ENCODE measurements at regions not wholly inside any gene's neighbourhood (a gene's known extent, or its start where the extent isn't known, plus 50 kb on each side); places are given as distances from the start of the nearest gene placed in this dataset.

- POLR2A ChIA-PET (ENCODE audit: partially characterized antibody) = no interaction called here
- no peak overlapping the region for H2BK15ac ChIP-seq (ENCODE audit: low read length)
- no peak for DNase-seq (ENCODE audit: low read depth in 1 of 2, low spot score in 2 of 2)
- H4K5ac ChIP-seq (ENCODE audit: insufficient read length, low read depth, low read length) = no peak overlapping the region
- H2BK120ac ChIP-seq (replicated peaks; ENCODE audit: low read depth, low read length) = no peak overlapping the region
- TF ChIP-seq SP2 (IDR thresholded peaks at IDR 0.05; ENCODE audit: low read length) = no peak
- no peak for TF ChIP-seq JUND (IDR thresholded peaks at IDR 0.05; ENCODE audit: low read length)
- no peak for TF ChIP-seq NANOG (IDR thresholded peaks at IDR 0.05; ENCODE audit: insufficient read depth, low read depth, low read length, poor library complexity, severe bottlenecking)
- TF ChIP-seq SUZ12 (IDR thresholded peaks at IDR 0.05; ENCODE audit: low read length) = no peak
- TF ChIP-seq PHF8 (conservative IDR thresholded peaks at IDR 0.05; ENCODE audit: low read depth, low read length) = no peak
- TF ChIP-seq CHD1 (IDR thresholded peaks at IDR 0.05; ENCODE audit: low read depth, low read length) = no peak
- no peak for TF ChIP-seq POLR2AphosphoS5 (IDR thresholded peaks at IDR 0.05; ENCODE audit: low read depth, low read length)
- TF ChIP-seq TEAD4 (IDR thresholded peaks at IDR 0.05; ENCODE audit: low read depth, low read length) = no peak
- TF ChIP-seq GABPA (IDR thresholded peaks at IDR 0.05; ENCODE audit: borderline replicate concordance, insufficient read depth, low read length) = no peak
- TF ChIP-seq RBBP5 (IDR thresholded peaks at IDR 0.05; ENCODE audit: borderline replicate concordance, low read depth, low read length) = no peak
- TF ChIP-seq TCF12 (IDR thresholded peaks at IDR 0.05; ENCODE audit: low read depth, low read length) = no peak
- no peak for TF ChIP-seq SP1 (IDR thresholded peaks at IDR 0.05; ENCODE audit: low read depth, low read length)
- TF ChIP-seq ASH2L (IDR thresholded peaks at IDR 0.05; ENCODE audit: low read length) = no peak
- no peak for TF ChIP-seq RNF2 (IDR thresholded peaks at IDR 0.05; ENCODE audit: borderline replicate concordance, low read depth, low read length, missing control alignments, poor library complexity, severe bottlenecking)
- no peak for TF ChIP-seq CTBP2 (IDR thresholded peaks at IDR 0.05; ENCODE audit: borderline replicate concordance, insufficient read depth, insufficient read length, low read length)
- no peak overlapping the region for H3K4me3 ChIP-seq (ENCODE audit: extremely low read depth in 1 of 4, insufficient read depth in 2 of 4, low read depth in 3 of 4, low read length in 4 of 4)
- no peak for FAIRE-seq
- H3K18ac ChIP-seq (ENCODE audit: extremely low read depth, low read length) = no peak overlapping the region
- no peak overlapping the region for H3K9ac ChIP-seq (replicated peaks in 1 of 4; ENCODE audit: extremely low read depth in 1 of 4, low read depth in 3 of 4, low read length in 3 of 4)
- no peaks in the 10 kb centered on the region for H3K27me3 ChIP-seq (replicated peaks in 1 of 4; ENCODE audit: control insufficient read depth in 3 of 4, extremely low read depth in 1 of 4, insufficient read depth in 3 of 4, low read length in 3 of 4)
- 74% methylated on average over 4 of the region's 4 CpGs; no CpG with 5 or more reads in 1 of the 2 experiments for WGBS, 2 experiments (ENCODE audit: extremely low coverage in 1 of 2, insufficient coverage in 1 of 2, insufficient read length in 1 of 2, insufficient replicate concordance in 2 of 2, low coverage in 1 of 2, low lambda C conversion rate in 2 of 2, missing lambda C conversion rate in 1 of 2)
- no peak overlapping the region for H3K4ac ChIP-seq (replicated peaks; ENCODE audit: insufficient read length, low read depth, low read length)
- H4K20me1 ChIP-seq (replicated peaks in 1 of 2; ENCODE audit: control insufficient read depth in 1 of 2, insufficient read depth in 2 of 2, low read length in 2 of 2) = no peaks in the 10 kb centered on the region
- no peak overlapping the region for H4K8ac ChIP-seq (ENCODE audit: extremely low read depth, insufficient read depth, low read length)
- H2BK5ac ChIP-seq (ENCODE audit: low read depth, low read length) = no peak overlapping the region
- no peak overlapping the region for H2BK12ac ChIP-seq (ENCODE audit: low read depth, low read length)
- no peak overlapping the region for H3K4me2 ChIP-seq (ENCODE audit: insufficient read depth in 1 of 2, low read depth in 2 of 2, low read length in 2 of 2)
- no peaks in the 10 kb centered on the region for H3K79me1 ChIP-seq (ENCODE audit: low read depth, low read length)
- no peak overlapping the region for H3K27ac ChIP-seq (ENCODE audit: low read depth, low read length)
- no peaks in the 10 kb centered on the region for H3K23me2 ChIP-seq (ENCODE audit: low read depth, low read length)
- peaks cover 0 to 5% (median 1%) of the 10 kb centered on the region in 4 experiments; a peak in 4 of 7 replicates for H3K4me1 ChIP-seq (replicated peaks in 1 of 4; ENCODE audit: control insufficient read depth in 3 of 4, insufficient read depth in 4 of 4, low read length in 3 of 4)
- no peaks in the 10 kb centered on the region for H3K9me3 ChIP-seq (ENCODE audit: insufficient read depth in 2 of 2, low read depth in 1 of 2, low read length in 1 of 2)
- H2AK5ac ChIP-seq (ENCODE audit: low read depth, low read length) = no peak overlapping the region
- H2BK20ac ChIP-seq (ENCODE audit: low read length) = no peak overlapping the region
- no peak overlapping the region for H3K56ac ChIP-seq (replicated peaks; ENCODE audit: insufficient read length, low read depth, low read length)
- H3K23ac ChIP-seq (ENCODE audit: insufficient read length) = no peak overlapping the region
- H2AFZ ChIP-seq (ENCODE audit: low read length) = no peak overlapping the region
- H3K36me3 ChIP-seq (ENCODE audit: control insufficient read depth in 2 of 4, insufficient read depth in 4 of 4, low read length in 3 of 4) = no peaks in the 10 kb centered on the region
- H3K14ac ChIP-seq (ENCODE audit: insufficient read length) = no peak overlapping the region
- CTCF ChIA-PET (ENCODE audit: partially characterized antibody) = interaction anchor here (1.1 to 1.5 kb wide), 3 partner anchors 15 to 71 kb away, joined by 3 read pairs; no protein-coding TSS in a partner anchor
- no peaks in the 10 kb centered on the region for H3K79me2 ChIP-seq (ENCODE audit: control insufficient read depth in 1 of 2, insufficient read depth in 2 of 2, low read length in 2 of 2)
- H4K91ac ChIP-seq (replicated peaks; ENCODE audit: insufficient read length, low read length) = no peak overlapping the region
Measured at GRCh38 chr14:22249770-22250169, 339.3 kb downstream of the DAD1 start.
